ENCODE measurements at regions not wholly inside any gene's neighbourhood (a gene's known extent, or its start where the extent isn't known, plus 50 kb on each side); places are given as distances from the start of the nearest gene placed in this dataset.

DNA sequence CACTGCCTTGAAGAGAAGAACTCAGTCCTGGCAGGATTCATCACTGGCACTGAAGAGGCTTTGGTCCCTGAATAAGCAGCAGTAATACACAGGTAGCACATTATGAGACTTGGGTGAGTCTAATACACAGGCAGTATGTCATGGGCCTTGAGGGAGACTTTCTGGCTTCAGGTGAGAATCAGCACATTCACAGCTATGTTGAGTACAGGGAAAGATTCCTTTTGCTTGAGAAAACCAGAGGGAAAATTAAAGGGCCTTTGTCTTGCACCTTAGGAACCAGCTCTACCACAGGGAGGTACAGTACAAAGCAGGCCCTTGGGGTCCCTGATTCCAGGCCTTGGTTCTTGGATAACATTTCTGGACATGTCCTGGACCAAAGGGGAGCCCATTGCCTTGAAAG is 484.6 kb downstream of the RFC3 start:
- no peak overlapping the region for H3K4me2 ChIP-seq
- H3K27ac ChIP-seq: no peak overlapping the region
- no peak overlapping the region for H3K4me3 ChIP-seq (IDR thresholded peaks at IDR 0.05; ENCODE audit: insufficient read depth, low read depth, low read length)
- H3K4me1 ChIP-seq (ENCODE audit: low read depth, poor library complexity, severe bottlenecking): no peaks in the 10 kb centered on the region
- H3K27me3 ChIP-seq (ENCODE audit: insufficient read depth, low read depth): no peaks in the 10 kb centered on the region
- TF ChIP-seq, protein P1, sequence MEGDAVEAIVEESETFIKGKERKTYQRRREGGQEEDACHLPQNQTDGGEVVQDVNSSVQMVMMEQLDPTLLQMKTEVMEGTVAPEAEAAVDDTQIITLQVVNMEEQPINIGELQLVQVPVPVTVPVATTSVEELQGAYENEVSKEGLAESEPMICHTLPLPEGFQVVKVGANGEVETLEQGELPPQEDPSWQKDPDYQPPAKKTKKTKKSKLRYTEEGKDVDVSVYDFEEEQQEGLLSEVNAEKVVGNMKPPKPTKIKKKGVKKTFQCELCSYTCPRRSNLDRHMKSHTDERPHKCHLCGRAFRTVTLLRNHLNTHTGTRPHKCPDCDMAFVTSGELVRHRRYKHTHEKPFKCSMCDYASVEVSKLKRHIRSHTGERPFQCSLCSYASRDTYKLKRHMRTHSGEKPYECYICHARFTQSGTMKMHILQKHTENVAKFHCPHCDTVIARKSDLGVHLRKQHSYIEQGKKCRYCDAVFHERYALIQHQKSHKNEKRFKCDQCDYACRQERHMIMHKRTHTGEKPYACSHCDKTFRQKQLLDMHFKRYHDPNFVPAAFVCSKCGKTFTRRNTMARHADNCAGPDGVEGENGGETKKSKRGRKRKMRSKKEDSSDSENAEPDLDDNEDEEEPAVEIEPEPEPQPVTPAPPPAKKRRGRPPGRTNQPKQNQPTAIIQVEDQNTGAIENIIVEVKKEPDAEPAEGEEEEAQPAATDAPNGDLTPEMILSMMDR (conservative IDR thresholded peaks at IDR 0.05; ENCODE audit: low read depth, low read length): no peak
- no peaks in the 10 kb centered on the region for H3K79me2 ChIP-seq (ENCODE audit: insufficient read depth, low read depth)
- H3K9ac ChIP-seq: no peak overlapping the region
- no peaks in the 10 kb centered on the region for H3K36me3 ChIP-seq (ENCODE audit: insufficient read depth)
- H2AFZ ChIP-seq (ENCODE audit: low read depth): no peak overlapping the region
- H4K20me1 ChIP-seq (ENCODE audit: insufficient read depth): no peaks in the 10 kb centered on the region

DNA sequence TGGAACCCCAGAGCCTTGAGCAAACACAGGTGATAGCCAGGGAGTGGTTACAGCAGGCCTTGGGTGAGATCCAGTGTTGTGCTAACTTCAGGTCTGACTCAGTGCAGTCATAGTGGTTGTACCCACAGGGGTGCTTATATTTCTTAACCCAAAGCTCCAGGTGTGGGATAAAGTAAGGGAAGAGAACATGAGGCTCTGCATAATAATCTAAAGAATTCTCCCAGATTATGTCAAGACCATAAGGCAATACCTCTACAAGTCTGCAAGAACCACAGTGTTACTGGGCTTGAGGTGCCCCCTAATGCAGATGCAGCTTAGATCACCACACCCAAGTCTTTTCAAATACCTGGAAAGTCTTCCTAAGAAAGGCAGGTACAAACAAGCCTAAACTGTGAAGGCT is 485.4 kb downstream of the RFC3 start:
- H3K27ac ChIP-seq: no peak overlapping the region
- TF ChIP-seq, protein P1 (conservative IDR thresholded peaks at IDR 0.05; ENCODE audit: low read depth, low read length): no peak
- H3K27me3 ChIP-seq (ENCODE audit: insufficient read depth, low read depth): no peaks in the 10 kb centered on the region

DNA sequence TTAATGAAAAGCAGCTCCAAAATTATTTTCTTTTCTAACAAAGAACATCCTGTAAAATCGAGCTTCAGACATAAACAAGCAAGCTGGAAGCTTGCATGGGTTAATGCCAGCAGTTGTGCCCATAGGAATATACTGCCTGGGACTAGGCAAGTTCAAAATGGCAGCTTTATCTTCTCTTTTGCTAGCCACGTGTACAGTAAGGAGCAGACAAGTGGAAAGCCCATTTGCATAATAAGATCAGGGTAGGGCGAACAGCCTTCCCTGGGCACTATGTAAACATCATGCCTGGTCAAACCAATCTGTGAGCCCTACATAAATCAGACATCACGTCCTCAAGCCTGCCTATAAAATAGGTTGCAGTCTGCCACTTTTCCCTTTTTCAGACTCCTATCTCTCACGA is 489.7 kb downstream of the RFC3 start:
- Histone ChIP-seq H4K20me1 (ENCODE audit: insufficient read depth) (no peaks in the 10 kb centered on the region), H3K9ac (no peak overlapping the region), H3K4me2 (no peak overlapping the region), H3K4me1 (ENCODE audit: low read depth, poor library complexity, severe bottlenecking) (no peaks in the 10 kb centered on the region), H3K79me2 (ENCODE audit: insufficient read depth, low read depth) (no peaks in the 10 kb centered on the region), H3K27me3 (ENCODE audit: insufficient read depth, low read depth) (no peaks in the 10 kb centered on the region), H3K4me3 (IDR thresholded peaks at IDR 0.05; ENCODE audit: insufficient read depth, low read depth, low read length) (no peak overlapping the region), H2AFZ (ENCODE audit: low read depth) (no peak overlapping the region), H3K27ac (no peak overlapping the region), H3K36me3 (ENCODE audit: insufficient read depth) (no peaks in the 10 kb centered on the region)
- TF ChIP-seq, protein P1 (conservative IDR thresholded peaks at IDR 0.05; ENCODE audit: low read depth, low read length): no peak

More for the DNA sequence above, 485.4 kb downstream of the RFC3 start:
- Histone ChIP-seq H3K4me3 (IDR thresholded peaks at IDR 0.05; ENCODE audit: insufficient read depth, low read depth, low read length) (no peak overlapping the region), H3K79me2 (ENCODE audit: insufficient read depth, low read depth) (no peaks in the 10 kb centered on the region), H4K20me1 (ENCODE audit: insufficient read depth) (no peaks in the 10 kb centered on the region), H3K4me1 (ENCODE audit: low read depth, poor library complexity, severe bottlenecking) (no peaks in the 10 kb centered on the region), H2AFZ (ENCODE audit: low read depth) (no peak overlapping the region), H3K9ac (no peak overlapping the region), H3K4me2 (no peak overlapping the region), H3K36me3 (ENCODE audit: insufficient read depth) (no peaks in the 10 kb centered on the region)

DNA sequence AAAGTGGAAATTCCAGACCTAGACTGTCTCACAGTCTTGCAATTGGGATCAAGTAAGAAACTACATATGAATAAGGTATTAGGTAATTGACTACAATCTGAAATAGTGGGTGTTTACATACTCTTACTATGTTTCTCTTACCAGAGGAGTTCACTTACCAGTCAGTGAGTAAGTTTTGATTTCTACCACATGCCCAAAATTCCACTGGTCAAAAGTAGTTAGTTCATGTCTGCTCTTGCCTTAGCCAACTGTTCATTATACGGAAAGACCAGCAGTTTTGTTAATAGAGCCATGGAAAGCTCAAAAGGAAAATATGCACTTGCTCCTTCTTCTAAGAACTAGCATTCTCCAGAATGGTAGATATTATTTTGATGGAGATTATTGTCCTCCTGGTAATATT is 490.8 kb downstream of the RFC3 start:
- no peaks in the 10 kb centered on the region for H3K27me3 ChIP-seq (ENCODE audit: insufficient read depth, low read depth)
- TF ChIP-seq, protein P1 (conservative IDR thresholded peaks at IDR 0.05; ENCODE audit: low read depth, low read length): no peak
- no peak overlapping the region for H3K27ac ChIP-seq
- no peaks in the 10 kb centered on the region for H3K36me3 ChIP-seq (ENCODE audit: insufficient read depth)
- no peaks in the 10 kb centered on the region for H3K79me2 ChIP-seq (ENCODE audit: insufficient read depth, low read depth)
- no peaks in the 10 kb centered on the region for H3K4me1 ChIP-seq (ENCODE audit: low read depth, poor library complexity, severe bottlenecking)
- H2AFZ ChIP-seq (ENCODE audit: low read depth): no peak overlapping the region
- no peak overlapping the region for H3K4me2 ChIP-seq
- H3K9ac ChIP-seq: no peak overlapping the region
- H3K4me3 ChIP-seq (IDR thresholded peaks at IDR 0.05; ENCODE audit: insufficient read depth, low read depth, low read length): no peak overlapping the region
- H4K20me1 ChIP-seq (ENCODE audit: insufficient read depth): no peaks in the 10 kb centered on the region

Data from KMS-11 (cell line).